Neural crest cell (in vitro differentiated cells): ENCODE measurements at regions not wholly inside any gene's neighbourhood (a gene's known extent, or its start where the extent isn't known, plus 50 kb on each side); places are given as distances from the start of the nearest gene placed in this dataset.

Experiments used
- DNase-seq: peaks from one replicate; pipeline ENCODE4 v3.0.0; 2021; ENCODE audit warnings: low read depth, mixed read lengths, low spot score
- H3K27ac Mint-ChIP-seq: one replicate; pipeline ENCODE4 v1.8.0; 2021; ENCODE audit warnings: mild to moderate bottlenecking, mixed read lengths; ENCODE audit not compliant: unreplicated experiment
- H3K27me3 Mint-ChIP-seq: 2 replicates; pipeline ENCODE4 v1.8.0; 2021; ENCODE audit warnings: low read depth, mild to moderate bottlenecking, mixed read lengths
- H3K36me3 Mint-ChIP-seq: 2 replicates; pipeline ENCODE4 v1.8.0; 2021; ENCODE audit warnings: low read depth, mild to moderate bottlenecking, mixed read lengths
- H3K4me1 Mint-ChIP-seq: 2 replicates; pipeline ENCODE4 v1.8.0; 2021; ENCODE audit warnings: mixed read lengths
- H3K4me3 Mint-ChIP-seq: one replicate; pipeline ENCODE4 v1.8.0; 2021; ENCODE audit warnings: mild to moderate bottlenecking, mixed read lengths
- H3K9me3 Mint-ChIP-seq: 2 replicates; pipeline ENCODE4 v1.8.0; 2021; ENCODE audit warnings: mixed read lengths
- TF ChIP-seq, protein P1 (sequence below): fragments of 200-600 bp; sonication (generic); conservative IDR thresholded peaks from 2 replicates; pipeline ENCODE4 v1.5.0; 2021; ENCODE audit warnings: antibody characterized with exemption, mild to moderate bottlenecking

DNA sequence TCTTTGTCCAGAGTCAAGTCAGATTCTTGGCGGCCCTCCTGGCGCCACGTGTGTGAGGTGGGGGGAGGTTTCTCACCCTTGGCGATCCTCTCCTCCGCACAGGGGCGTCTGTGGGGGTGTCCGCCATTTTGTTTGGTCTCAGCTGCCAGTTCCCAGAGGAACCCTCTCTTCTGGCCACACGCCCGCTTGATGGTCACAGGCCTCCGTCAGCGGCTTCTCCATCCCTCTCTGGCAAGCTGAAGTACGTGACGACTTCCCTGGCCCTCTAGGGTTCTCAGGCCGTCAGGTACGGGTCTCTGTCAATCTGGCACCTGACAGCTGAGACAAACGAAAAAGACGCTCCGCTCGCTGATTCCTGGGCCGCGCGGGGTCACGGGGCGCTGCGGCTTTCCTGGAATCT is 272.6 kb downstream of the TRIML1 start:
- Mint-ChIP-seq H3K36me3 (no peaks in the 10 kb centered on the region), H3K4me3 (no peak overlapping the region), H3K4me1 (no peaks in the 10 kb centered on the region), H3K9me3 (peaks cover 4% of the 10 kb centered on the region), H3K27ac (no peak overlapping the region), H3K27me3 (no peaks in the 10 kb centered on the region)
- TF ChIP-seq, protein P1, sequence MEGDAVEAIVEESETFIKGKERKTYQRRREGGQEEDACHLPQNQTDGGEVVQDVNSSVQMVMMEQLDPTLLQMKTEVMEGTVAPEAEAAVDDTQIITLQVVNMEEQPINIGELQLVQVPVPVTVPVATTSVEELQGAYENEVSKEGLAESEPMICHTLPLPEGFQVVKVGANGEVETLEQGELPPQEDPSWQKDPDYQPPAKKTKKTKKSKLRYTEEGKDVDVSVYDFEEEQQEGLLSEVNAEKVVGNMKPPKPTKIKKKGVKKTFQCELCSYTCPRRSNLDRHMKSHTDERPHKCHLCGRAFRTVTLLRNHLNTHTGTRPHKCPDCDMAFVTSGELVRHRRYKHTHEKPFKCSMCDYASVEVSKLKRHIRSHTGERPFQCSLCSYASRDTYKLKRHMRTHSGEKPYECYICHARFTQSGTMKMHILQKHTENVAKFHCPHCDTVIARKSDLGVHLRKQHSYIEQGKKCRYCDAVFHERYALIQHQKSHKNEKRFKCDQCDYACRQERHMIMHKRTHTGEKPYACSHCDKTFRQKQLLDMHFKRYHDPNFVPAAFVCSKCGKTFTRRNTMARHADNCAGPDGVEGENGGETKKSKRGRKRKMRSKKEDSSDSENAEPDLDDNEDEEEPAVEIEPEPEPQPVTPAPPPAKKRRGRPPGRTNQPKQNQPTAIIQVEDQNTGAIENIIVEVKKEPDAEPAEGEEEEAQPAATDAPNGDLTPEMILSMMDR = no peak
- DNase-seq = no peak

DNA sequence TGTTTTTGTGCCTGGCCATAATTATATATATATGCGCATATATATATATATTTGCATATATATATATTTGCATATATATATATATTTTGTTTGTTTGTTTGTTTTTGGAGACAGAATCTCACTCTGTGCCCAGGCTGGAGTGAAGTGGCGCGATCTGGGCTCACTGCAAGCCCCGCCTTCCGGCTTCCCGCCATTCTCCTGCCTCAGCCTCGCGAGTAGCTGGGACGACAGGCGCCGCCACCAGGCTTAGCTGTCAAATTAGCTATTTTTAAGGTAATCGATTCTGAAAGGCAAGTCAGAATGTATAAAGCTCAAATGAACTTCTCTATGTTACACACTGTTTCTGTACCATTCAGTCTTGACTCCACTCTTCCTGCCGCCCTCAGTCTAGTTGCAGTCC is 273.3 kb downstream of the TRIML1 start:
- H3K4me3 Mint-ChIP-seq = no peak overlapping the region
- no peaks in the 10 kb centered on the region for H3K4me1 Mint-ChIP-seq
- peaks cover 6% of the 10 kb centered on the region for H3K9me3 Mint-ChIP-seq
- no peaks in the 10 kb centered on the region for H3K36me3 Mint-ChIP-seq
- H3K27ac Mint-ChIP-seq = no peak overlapping the region
- no peaks in the 10 kb centered on the region for H3K27me3 Mint-ChIP-seq
- DNase-seq = no peak
- TF ChIP-seq, protein P1 = no peak

DNA sequence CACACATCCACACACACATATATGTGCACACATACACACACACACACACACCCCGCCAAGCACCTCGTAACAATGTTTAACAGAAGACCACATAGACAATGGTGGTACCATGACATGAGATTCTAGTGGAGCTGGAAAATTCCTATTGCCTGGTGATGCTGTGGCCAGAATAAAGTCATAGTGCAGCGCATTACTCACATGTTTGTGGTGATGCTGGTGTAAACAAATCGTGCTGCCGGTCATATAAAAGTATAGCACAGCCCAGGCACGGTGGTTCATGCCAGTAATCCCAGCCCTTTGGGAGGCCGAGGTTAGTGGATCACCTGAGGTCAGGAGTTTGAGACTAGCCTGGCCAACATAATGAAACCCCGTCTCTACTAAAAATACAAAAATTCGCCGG is 275.2 kb downstream of the TRIML1 start:
- TF ChIP-seq, protein P1 = no peak
- H3K9me3 Mint-ChIP-seq = peaks cover 6% of the 10 kb centered on the region
- no peak overlapping the region for H3K4me3 Mint-ChIP-seq
- no peaks in the 10 kb centered on the region for H3K36me3 Mint-ChIP-seq
- H3K4me1 Mint-ChIP-seq = no peaks in the 10 kb centered on the region
- DNase-seq = no peak
- H3K27me3 Mint-ChIP-seq = no peaks in the 10 kb centered on the region
- H3K27ac Mint-ChIP-seq = no peak overlapping the region

DNA sequence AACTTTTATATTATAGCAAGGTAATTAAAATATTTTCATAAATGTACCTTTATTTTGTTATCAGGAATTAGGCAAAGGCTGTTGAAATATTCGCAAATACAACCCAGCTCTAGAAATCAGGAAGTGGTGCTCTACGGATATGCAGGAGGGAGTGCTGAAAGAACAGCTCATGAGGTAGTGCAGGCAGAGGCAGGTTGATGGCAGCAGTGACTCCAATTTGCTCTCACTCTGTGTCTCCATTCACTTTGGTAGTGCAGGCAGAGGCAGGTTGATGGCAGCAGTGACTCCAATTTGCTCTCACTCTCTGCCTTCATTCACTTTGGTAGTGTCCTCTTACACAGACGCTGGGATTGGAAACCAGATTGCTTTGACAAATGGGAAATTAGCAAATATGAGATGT is 277.9 kb downstream of the TRIML1 start:
- TF ChIP-seq, protein P1 = no peak
- peaks cover 6% of the 10 kb centered on the region for H3K9me3 Mint-ChIP-seq
- H3K27me3 Mint-ChIP-seq = no peaks in the 10 kb centered on the region
- H3K4me3 Mint-ChIP-seq = no peak overlapping the region
- no peak for DNase-seq
- H3K4me1 Mint-ChIP-seq = peaks cover 5% of the 10 kb centered on the region
- no peaks in the 10 kb centered on the region for H3K36me3 Mint-ChIP-seq
- H3K27ac Mint-ChIP-seq = no peak overlapping the region

DNA sequence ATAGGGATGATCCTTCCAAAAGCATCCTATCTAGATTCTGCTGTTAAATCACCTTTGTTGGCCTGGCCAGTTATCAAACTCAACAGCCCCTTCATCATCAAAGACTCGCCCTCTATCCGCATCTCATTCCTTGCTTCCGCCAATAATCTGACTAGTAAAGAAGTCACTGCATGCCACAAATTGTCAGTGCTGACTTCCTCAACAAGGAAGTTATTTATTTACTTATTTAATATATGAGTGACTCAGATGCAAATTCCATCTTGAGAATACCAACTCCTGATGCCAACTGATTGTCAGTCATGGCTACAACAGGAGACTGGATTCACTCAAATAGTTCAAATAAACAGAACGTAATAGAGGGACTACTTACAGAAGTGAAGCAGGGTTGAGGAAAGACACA is 283.8 kb downstream of the TRIML1 start:
- Mint-ChIP-seq H3K27ac (no peak overlapping the region), H3K9me3 (peaks cover 4% of the 10 kb centered on the region), H3K4me3 (no peak overlapping the region), H3K27me3 (no peaks in the 10 kb centered on the region), H3K4me1 (peaks cover 5% of the 10 kb centered on the region), H3K36me3 (no peaks in the 10 kb centered on the region)
- TF ChIP-seq, protein P1 = no peak
- DNase-seq = no peak

DNA sequence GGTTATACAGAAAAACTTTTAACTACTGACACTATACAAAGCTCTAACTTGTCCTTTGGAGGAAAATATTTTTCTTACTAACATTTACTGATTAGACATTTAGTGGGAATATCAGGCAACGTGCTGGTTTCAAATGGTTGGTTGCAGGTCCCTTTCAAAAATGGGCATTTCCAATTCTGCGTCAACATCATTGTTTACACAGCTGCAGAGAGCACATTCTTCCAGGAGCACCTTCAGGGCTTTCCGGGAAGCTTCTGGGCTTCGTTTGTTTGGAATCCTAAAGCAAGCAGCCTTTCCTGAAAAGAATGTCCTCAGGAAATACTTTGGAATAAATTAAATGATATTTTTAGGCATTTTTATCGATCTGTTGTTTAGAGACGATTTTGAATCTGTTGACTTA is 289.7 kb downstream of the TRIML1 start:
- Mint-ChIP-seq H3K27ac (no peak overlapping the region), H3K27me3 (no peaks in the 10 kb centered on the region)
- TF ChIP-seq, protein P1 = no peak

More for the DNA sequence above, 289.7 kb downstream of the TRIML1 start:
- peaks cover 11% of the 10 kb centered on the region for H3K9me3 Mint-ChIP-seq
- H3K4me3 Mint-ChIP-seq = no peak overlapping the region
- no peaks in the 10 kb centered on the region for H3K36me3 Mint-ChIP-seq
- no peak for DNase-seq
- H3K4me1 Mint-ChIP-seq = peaks cover 38% of the 10 kb centered on the region
